Trophoblast cell (in vitro differentiated cells and primary cell): ENCODE measurements at regions not wholly inside any gene's neighbourhood (a gene's known extent, or its start where the extent isn't known, plus 50 kb on each side); places are given as distances from the start of the nearest gene placed in this dataset.

Experiments used
- DNase-seq, 2 donors: peaks; one replicate each; pipeline ENCODE4 v3.0.0-alpha.2; 2016
- H2AFZ ChIP-seq: 2 replicates; pipeline ENCODE4 v1.6.1; 2013; ENCODE audit warnings: low read length, moderate library complexity, mild to moderate bottlenecking; ENCODE audit not compliant: insufficient read depth, poor library complexity
- H2AK5ac ChIP-seq: 2 replicates; pipeline ENCODE4 v1.6.1; 2013; ENCODE audit warnings: mild to moderate bottlenecking, low read length
- H2BK120ac ChIP-seq: 2 replicates; pipeline ENCODE4 v1.6.1; 2013; ENCODE audit warnings: low read length, mild to moderate bottlenecking, moderate library complexity; ENCODE audit not compliant: insufficient read depth, poor library complexity
- H2BK12ac ChIP-seq: 2 replicates; pipeline ENCODE4 v1.6.1; 2013; ENCODE audit warnings: mild to moderate bottlenecking, low read length, moderate library complexity
- H2BK5ac ChIP-seq: 2 replicates; pipeline ENCODE4 v1.6.1; 2013; ENCODE audit warnings: low read length, low read depth, moderate library complexity, mild to moderate bottlenecking; ENCODE audit not compliant: poor library complexity
- H3K14ac ChIP-seq: 2 replicates; pipeline ENCODE4 v1.6.1; 2013; ENCODE audit warnings: mild to moderate bottlenecking, low read length
- H3K18ac ChIP-seq: 2 replicates; pipeline ENCODE4 v1.6.1; 2013; ENCODE audit warnings: mild to moderate bottlenecking, low read length
- H3K23ac ChIP-seq: 2 replicates; pipeline ENCODE4 v1.6.1; 2013; ENCODE audit warnings: low read length
- H3K27ac ChIP-seq: 2 replicates; pipeline ENCODE4 v1.5.1; 2013; ENCODE audit warnings: low read depth, mild to moderate bottlenecking, inconsistent platforms, low read length, moderate library complexity
- H3K27me3 ChIP-seq: 2 replicates; pipeline ENCODE4 v1.6.1; 2013; ENCODE audit warnings: inconsistent platforms, mild to moderate bottlenecking, low read length, moderate library complexity; ENCODE audit not compliant: insufficient read depth
- H3K36me3 ChIP-seq, 2 experiments: 1 replicate in 1 of 2; 2 replicates in 1 of 2; pipeline ENCODE4 v1.6.1; 2013; ENCODE audit warnings: low read length in 2 of 2, mild to moderate bottlenecking in 2 of 2, moderate library complexity in 1 of 2; ENCODE audit not compliant: insufficient read depth in 2 of 2, control insufficient read depth in 1 of 2
- H3K4ac ChIP-seq: 2 replicates; pipeline ENCODE4 v1.6.1; 2013; ENCODE audit warnings: low read depth, mild to moderate bottlenecking, low read length, moderate library complexity
- H3K4me1 ChIP-seq, 2 experiments: 1 replicate in 1 of 2; 2 replicates in 1 of 2; pipeline ENCODE4 v1.6.1; 2013; ENCODE audit warnings: low read length in 2 of 2, mild to moderate bottlenecking in 2 of 2, moderate library complexity in 1 of 2; ENCODE audit not compliant: insufficient read depth in 2 of 2, control insufficient read depth in 1 of 2
- H3K4me2 ChIP-seq: 2 replicates; pipeline ENCODE4 v1.6.1; 2013; ENCODE audit warnings: inconsistent platforms, mild to moderate bottlenecking, low read length, moderate library complexity
- H3K4me3 ChIP-seq: 2 replicates; pipeline ENCODE4 v1.5.1; 2013; ENCODE audit warnings: mild to moderate bottlenecking, low read depth, low read length, inconsistent platforms
- H3K79me1 ChIP-seq: one replicate; pipeline ENCODE4 v1.6.1; 2013; ENCODE audit warnings: low read length
- H3K79me2 ChIP-seq: 2 replicates; pipeline ENCODE4 v1.6.1; 2013; ENCODE audit warnings: low read length, mild to moderate bottlenecking; ENCODE audit not compliant: control insufficient read depth, insufficient read depth, poor library complexity
- H3K9ac ChIP-seq: 2 replicates; pipeline ENCODE4 v1.6.1; 2013; ENCODE audit warnings: mild to moderate bottlenecking, low read length
- H3K9me3 ChIP-seq: 2 replicates; pipeline ENCODE4 v1.6.1; 2013; ENCODE audit warnings: low read depth, mild to moderate bottlenecking, control low read depth, inconsistent platforms, low read length; ENCODE audit not compliant: insufficient read depth
- H4K12ac ChIP-seq: 2 replicates; pipeline ENCODE4 v1.6.1; 2013; ENCODE audit warnings: low read depth, mild to moderate bottlenecking, low read length, moderate library complexity
- H4K8ac ChIP-seq: 2 replicates; pipeline ENCODE4 v1.6.1; 2013; ENCODE audit warnings: low read depth, mild to moderate bottlenecking, low read length, moderate library complexity
- H4K91ac ChIP-seq: one replicate; pipeline ENCODE4 v1.6.1; 2013; ENCODE audit warnings: low read depth, mild to moderate bottlenecking, low read length, moderate library complexity
- WGBS: extraction: QIAGEN DNeasy Blood & Tissue Kit; methylation state at CpG from one replicate; pipeline ENCODE4 v1.1.7; 2013; ENCODE audit warnings: missing lambda C conversion rate; ENCODE audit not compliant: insufficient read length, insufficient coverage; ENCODE audit errors: extremely low coverage; 5-methylcytosine and 5-hydroxymethylcytosine counted together

DNA sequence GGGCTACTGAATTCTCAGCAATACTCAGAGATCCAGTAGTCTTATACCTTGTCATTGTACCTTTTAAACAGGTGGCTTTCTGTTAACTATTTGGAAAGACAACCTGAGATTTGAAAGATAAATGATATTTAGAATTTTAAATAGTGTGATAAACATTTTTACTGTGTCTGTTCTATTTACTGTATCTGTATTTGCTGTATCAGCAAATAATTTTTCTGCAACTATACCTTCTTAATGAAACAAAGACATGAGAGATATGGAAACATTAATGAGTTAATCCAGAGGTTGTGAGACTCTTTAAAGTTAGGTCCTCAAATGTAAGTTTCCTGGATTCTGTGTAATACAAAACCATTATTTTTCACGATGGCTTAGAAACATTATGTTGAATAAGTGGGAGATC lies 249.6 kb downstream of the CCDC59 start:
- Histone ChIP-seq H3K27me3 (no peaks in the 10 kb centered on the region), H3K36me3 (no peaks in the 10 kb centered on the region), H3K4me3 (no peak overlapping the region), H3K79me2 (no peaks in the 10 kb centered on the region), H3K23ac (no peak overlapping the region), H3K14ac (no peak overlapping the region), H2AK5ac (no peak overlapping the region), H3K9me3 (no peaks in the 10 kb centered on the region), H4K12ac (no peak overlapping the region), H3K4ac (no peak overlapping the region), H2BK120ac (no peak overlapping the region), H2AFZ (no peak overlapping the region), H3K79me1 (no peaks in the 10 kb centered on the region), H3K4me2 (no peak overlapping the region), H4K8ac (no peak overlapping the region), H3K9ac (no peak overlapping the region), H3K4me1 (no peaks in the 10 kb centered on the region), H2BK12ac (no peak overlapping the region), H3K18ac (no peak overlapping the region), H4K91ac (no peak overlapping the region), H2BK5ac (no peak overlapping the region), H3K27ac (no peak overlapping the region)
- WGBS = no CpG with 5 or more reads among the region's 1 CpG
- no peak for DNase-seq

DNA sequence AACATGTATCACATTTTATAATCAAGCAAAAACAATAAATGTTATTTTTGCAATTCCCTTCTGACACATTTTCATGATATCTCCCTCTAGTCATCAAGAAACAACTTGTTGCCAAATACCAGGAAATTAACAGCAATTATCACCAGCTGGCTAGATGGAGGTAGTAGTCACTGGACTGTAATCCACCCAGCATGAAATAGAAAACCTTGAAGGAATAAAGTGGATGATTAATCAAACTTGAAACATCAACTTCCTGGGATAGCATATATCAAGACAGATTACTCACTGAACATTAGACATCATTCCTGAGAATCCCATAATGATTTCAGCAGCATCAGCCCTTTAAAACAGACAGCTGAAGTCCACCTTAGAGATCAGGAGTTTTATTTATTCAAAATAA lies 259.0 kb downstream of the CCDC59 start:
- no peak overlapping the region for H2AFZ ChIP-seq
- no peak overlapping the region for H3K14ac ChIP-seq
- H3K18ac ChIP-seq = no peak overlapping the region
- H2AK5ac ChIP-seq = no peak overlapping the region
- H4K91ac ChIP-seq = no peak overlapping the region
- H3K27ac ChIP-seq = no peak overlapping the region
- H3K4me1 ChIP-seq = peaks cover 0 to 4% of the 10 kb centered on the region in 2 experiments
- H2BK120ac ChIP-seq = no peak overlapping the region
- H3K4me3 ChIP-seq = no peak overlapping the region
- H3K79me1 ChIP-seq = no peaks in the 10 kb centered on the region
- no peaks in the 10 kb centered on the region for H3K79me2 ChIP-seq
- H3K4me2 ChIP-seq = no peak overlapping the region
- H2BK5ac ChIP-seq = no peak overlapping the region
- no peak overlapping the region for H4K8ac ChIP-seq
- H3K9ac ChIP-seq = no peak overlapping the region
- no peaks in the 10 kb centered on the region for H3K36me3 ChIP-seq
- H4K12ac ChIP-seq = no peak overlapping the region
- no peaks in the 10 kb centered on the region for H3K9me3 ChIP-seq
- no peak overlapping the region for H3K4ac ChIP-seq
- H2BK12ac ChIP-seq = no peak overlapping the region
- no peak overlapping the region for H3K23ac ChIP-seq
- no peaks in the 10 kb centered on the region for H3K27me3 ChIP-seq
- no peak for DNase-seq

DNA sequence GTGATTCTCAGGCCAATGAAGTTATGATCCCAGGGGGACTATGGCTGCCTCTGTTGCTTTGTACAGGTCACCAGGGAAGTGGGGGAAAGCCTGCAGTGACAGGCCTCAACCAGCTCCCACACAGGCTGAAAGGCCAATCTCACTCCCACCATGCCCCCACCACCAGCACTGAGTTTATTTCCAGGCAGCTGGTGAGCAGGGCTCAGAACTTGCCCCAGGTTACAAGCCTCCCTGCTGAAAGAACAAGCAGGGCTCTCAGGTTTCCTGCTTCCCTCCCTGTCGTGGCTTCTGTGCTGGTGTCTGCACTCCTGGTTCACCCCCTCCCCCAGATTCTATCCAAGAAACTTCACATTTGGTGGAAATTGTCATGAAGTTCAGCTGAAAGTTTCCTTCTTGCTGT lies 260.3 kb downstream of the CCDC59 start:
- no peak for DNase-seq
- H3K9me3 ChIP-seq = no peaks in the 10 kb centered on the region
- no peak overlapping the region for H2BK12ac ChIP-seq
- H3K4ac ChIP-seq = no peak overlapping the region
- H3K36me3 ChIP-seq = no peaks in the 10 kb centered on the region
- no peak overlapping the region for H3K9ac ChIP-seq
- no peak overlapping the region for H3K18ac ChIP-seq
- no peak overlapping the region for H3K23ac ChIP-seq
- no peaks in the 10 kb centered on the region for H3K79me1 ChIP-seq
- H4K12ac ChIP-seq = no peak overlapping the region
- no peak overlapping the region for H4K8ac ChIP-seq
- no peak overlapping the region for H2BK120ac ChIP-seq
- WGBS = no CpG with 5 or more reads among the region's 1 CpG
- H2AK5ac ChIP-seq = no peak overlapping the region
- peaks cover 0 to 4% of the 10 kb centered on the region in 2 experiments for H3K4me1 ChIP-seq
- H2AFZ ChIP-seq = no peak overlapping the region
- H3K27ac ChIP-seq = no peak overlapping the region
- H3K27me3 ChIP-seq = no peaks in the 10 kb centered on the region
- no peaks in the 10 kb centered on the region for H3K79me2 ChIP-seq
- no peak overlapping the region for H3K4me3 ChIP-seq
- H2BK5ac ChIP-seq = no peak overlapping the region
- H3K4me2 ChIP-seq = no peak overlapping the region
- no peak overlapping the region for H3K14ac ChIP-seq
- no peak overlapping the region for H4K91ac ChIP-seq

DNA sequence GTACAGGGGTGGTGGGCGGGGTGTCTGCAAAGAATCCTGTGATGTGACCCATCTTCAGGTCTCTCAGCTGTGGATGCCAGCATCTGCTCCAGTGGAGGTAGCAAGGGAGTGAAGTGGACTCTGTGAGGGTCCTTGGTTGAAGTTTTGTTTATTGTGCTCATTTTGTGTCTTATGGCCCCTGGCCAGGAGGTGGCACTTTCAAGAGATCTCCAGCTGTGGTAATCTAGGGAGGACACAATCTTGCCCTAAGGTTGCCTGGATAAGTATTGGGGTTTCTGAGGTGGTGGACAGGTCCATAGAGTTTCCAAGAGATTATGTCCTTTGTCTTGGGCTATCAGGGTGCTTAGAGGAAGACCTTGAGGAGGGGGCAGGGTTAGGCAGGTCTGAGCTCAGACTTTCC lies 260.7 kb downstream of the CCDC59 start:
- Histone ChIP-seq H3K9me3 (no peaks in the 10 kb centered on the region), H3K27me3 (no peaks in the 10 kb centered on the region), H4K8ac (no peak overlapping the region), H2BK12ac (no peak overlapping the region), H3K9ac (no peak overlapping the region), H4K91ac (no peak overlapping the region), H3K23ac (no peak overlapping the region), H3K4me2 (no peak overlapping the region), H3K4me3 (no peak overlapping the region), H3K18ac (no peak overlapping the region), H3K27ac (no peak overlapping the region), H3K4me1 (peaks cover 0 to 4% of the 10 kb centered on the region in 2 experiments), H3K36me3 (no peaks in the 10 kb centered on the region), H2BK5ac (no peak overlapping the region), H3K14ac (no peak overlapping the region), H4K12ac (no peak overlapping the region), H2AK5ac (no peak overlapping the region), H2BK120ac (no peak overlapping the region), H3K79me1 (no peaks in the 10 kb centered on the region), H3K4ac (no peak overlapping the region), H3K79me2 (no peaks in the 10 kb centered on the region), H2AFZ (no peak overlapping the region)
- DNase-seq = no peak
- WGBS = no CpG with 5 or more reads among the region's 1 CpG
